Hepatocyte (in vitro differentiated cells): ENCODE measurements at regions not wholly inside any gene's neighbourhood (a gene's known extent, or its start where the extent isn't known, plus 50 kb on each side); places are given as distances from the start of the nearest gene placed in this dataset.
"Not testable (repeated sequence)": the region's sequence is repeated elsewhere in the genome, so short reads cannot be mapped to it uniquely, and the experiment has no call there.

Source experiments
- DNase-seq: peaks from one replicate; pipeline ENCODE4 v3.0.0-alpha.2; 2016; ENCODE audit warnings: low spot score
- H2AFZ ChIP-seq: fragments of 200-600 bp; sonication (generic); 2 replicates; pipeline ENCODE4 v1.6.0; 2016; ENCODE audit warnings: antibody characterized with exemption, mild to moderate bottlenecking
- H3K27ac ChIP-seq: fragments of 200-600 bp; sonication (generic); 2 replicates; pipeline ENCODE4 v1.5.1; 2016; ENCODE audit warnings: mild to moderate bottlenecking
- H3K27me3 ChIP-seq: fragments of 200-600 bp; sonication (generic); 2 replicates; pipeline ENCODE4 v1.6.1; 2016
- H3K36me3 ChIP-seq: fragments of 200-600 bp; sonication (generic); replicated peaks from 2 replicates; pipeline ENCODE4 v1.5.1; 2016; ENCODE audit warnings: low read depth; ENCODE audit not compliant: insufficient read depth
- H3K4me1 ChIP-seq: fragments of 200-600 bp; sonication (generic); 2 replicates; pipeline ENCODE4 v1.5.1; 2016; ENCODE audit warnings: mild to moderate bottlenecking, moderate library complexity; ENCODE audit not compliant: insufficient read depth
- H3K4me2 ChIP-seq: fragments of 200-600 bp; sonication (generic); 2 replicates; pipeline ENCODE4 v1.6.0; 2016
- H3K4me3 ChIP-seq: fragments of 200-600 bp; sonication (generic); 2 replicates; pipeline ENCODE4 v1.5.1; 2016; ENCODE audit warnings: mild to moderate bottlenecking
- H3K79me2 ChIP-seq: fragments of 200-600 bp; sonication (generic); 2 replicates; pipeline ENCODE4 v1.6.0; 2017; ENCODE audit warnings: mild to moderate bottlenecking
- H3K9me2 ChIP-seq: fragments of 200-600 bp; sonication (generic); replicated peaks from 2 replicates; pipeline ENCODE4 v1.6.0; 2017; ENCODE audit warnings: mild to moderate bottlenecking; ENCODE audit not compliant: insufficient read depth
- H3K9me3 ChIP-seq: fragments of 200-600 bp; sonication (generic); 2 replicates; pipeline ENCODE4 v1.5.1; 2016; ENCODE audit warnings: low read depth, mild to moderate bottlenecking
- H4K20me1 ChIP-seq: fragments of 200-600 bp; sonication (generic); 2 replicates; pipeline ENCODE4 v1.6.0; 2016; ENCODE audit warnings: mild to moderate bottlenecking; ENCODE audit not compliant: insufficient read depth, poor library complexity, severe bottlenecking
- EZH2 ChIP-seq: fragments of 200-600 bp; sonication (generic); IDR thresholded peaks from 2 replicates; pipeline ENCODE4 v1.6.1; 2016; ENCODE audit warnings: antibody characterized with exemption, mild to moderate bottlenecking, borderline replicate concordance
- EZH2phosphoT487 ChIP-seq: fragments of 200-600 bp; sonication (generic); IDR thresholded peaks from one replicate; pipeline ENCODE4 v1.6.1; 2018; ENCODE audit warnings: antibody characterized with exemption, mild to moderate bottlenecking, low read depth, moderate library complexity; ENCODE audit not compliant: unreplicated experiment, severe bottlenecking
- WGBS: methylation state at CpG from one replicate; pipeline ENCODE4 v1.1.6; 2016; ENCODE audit warnings: low lambda C conversion rate; ENCODE audit errors: missing lambda C conversion rate; 5-methylcytosine and 5-hydroxymethylcytosine counted together
- TF ChIP-seq, protein P1 (sequence below): fragments of 200-600 bp; sonication (generic); IDR thresholded peaks from 2 replicates; pipeline ENCODE4 v1.5.1; 2016; ENCODE audit warnings: antibody characterized with exemption, mild to moderate bottlenecking; ENCODE audit not compliant: poor library complexity

DNA sequence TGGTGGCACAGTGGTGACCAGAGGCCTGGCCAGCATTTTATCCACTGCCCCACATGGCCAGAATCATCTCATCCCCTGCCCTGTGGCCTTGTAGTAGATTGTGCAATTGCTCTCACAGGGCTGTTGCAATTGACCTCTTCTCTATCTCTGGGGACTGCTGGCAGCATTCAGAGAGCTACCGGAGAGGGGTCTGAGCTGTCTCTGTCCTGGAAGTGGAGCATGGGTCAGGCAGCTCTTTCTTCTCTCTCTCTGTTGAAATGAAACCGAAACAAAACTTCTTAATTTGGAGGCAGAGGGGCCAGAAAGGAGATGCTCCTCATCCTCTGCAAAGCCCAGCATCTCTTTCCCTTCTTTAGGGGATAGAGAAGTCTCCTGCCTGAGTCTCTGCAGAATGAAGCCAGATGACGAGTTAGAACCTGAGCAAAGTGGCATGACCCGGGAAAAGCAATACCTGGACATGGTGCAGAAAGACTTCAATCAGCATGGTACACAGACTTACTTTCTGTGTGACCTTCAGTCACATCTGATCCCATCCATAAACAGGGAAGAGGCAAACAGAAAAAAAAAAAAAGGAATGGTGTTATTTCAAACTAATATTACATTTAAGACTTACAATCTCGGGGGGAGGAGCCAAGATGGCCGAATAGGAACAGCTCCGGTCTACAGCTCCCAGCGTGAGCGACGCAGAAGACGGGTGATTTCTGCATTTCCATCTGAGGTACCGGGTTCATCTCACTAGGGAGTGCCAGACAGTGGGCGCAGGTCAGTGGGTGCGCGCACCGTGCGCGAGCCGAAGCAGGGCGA, 144.5 kb upstream of the BCL6 start:
- no peak overlapping the region for H3K27ac ChIP-seq
- no peaks in the 10 kb centered on the region for H3K4me1 ChIP-seq
- no peaks in the 10 kb centered on the region for H3K36me3 ChIP-seq
- H3K4me2 ChIP-seq = peak overlapping the region; percentile 26
- WGBS = 87% methylated on average over 16 of the region's 20 CpGs
- no peaks in the 10 kb centered on the region for H4K20me1 ChIP-seq
- H3K9me3 ChIP-seq = no peaks in the 10 kb centered on the region
- TF ChIP-seq EZH2 = no peak
- TF ChIP-seq EZH2phosphoT487 = no peak
- TF ChIP-seq, protein P1, sequence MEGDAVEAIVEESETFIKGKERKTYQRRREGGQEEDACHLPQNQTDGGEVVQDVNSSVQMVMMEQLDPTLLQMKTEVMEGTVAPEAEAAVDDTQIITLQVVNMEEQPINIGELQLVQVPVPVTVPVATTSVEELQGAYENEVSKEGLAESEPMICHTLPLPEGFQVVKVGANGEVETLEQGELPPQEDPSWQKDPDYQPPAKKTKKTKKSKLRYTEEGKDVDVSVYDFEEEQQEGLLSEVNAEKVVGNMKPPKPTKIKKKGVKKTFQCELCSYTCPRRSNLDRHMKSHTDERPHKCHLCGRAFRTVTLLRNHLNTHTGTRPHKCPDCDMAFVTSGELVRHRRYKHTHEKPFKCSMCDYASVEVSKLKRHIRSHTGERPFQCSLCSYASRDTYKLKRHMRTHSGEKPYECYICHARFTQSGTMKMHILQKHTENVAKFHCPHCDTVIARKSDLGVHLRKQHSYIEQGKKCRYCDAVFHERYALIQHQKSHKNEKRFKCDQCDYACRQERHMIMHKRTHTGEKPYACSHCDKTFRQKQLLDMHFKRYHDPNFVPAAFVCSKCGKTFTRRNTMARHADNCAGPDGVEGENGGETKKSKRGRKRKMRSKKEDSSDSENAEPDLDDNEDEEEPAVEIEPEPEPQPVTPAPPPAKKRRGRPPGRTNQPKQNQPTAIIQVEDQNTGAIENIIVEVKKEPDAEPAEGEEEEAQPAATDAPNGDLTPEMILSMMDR = no peak
- no peaks in the 10 kb centered on the region for H3K79me2 ChIP-seq
- H3K9me2 ChIP-seq = no peaks in the 10 kb centered on the region
- no peak overlapping the region for H2AFZ ChIP-seq
- DNase-seq = no peak
- no peaks in the 10 kb centered on the region for H3K27me3 ChIP-seq
- no peak overlapping the region for H3K4me3 ChIP-seq

DNA sequence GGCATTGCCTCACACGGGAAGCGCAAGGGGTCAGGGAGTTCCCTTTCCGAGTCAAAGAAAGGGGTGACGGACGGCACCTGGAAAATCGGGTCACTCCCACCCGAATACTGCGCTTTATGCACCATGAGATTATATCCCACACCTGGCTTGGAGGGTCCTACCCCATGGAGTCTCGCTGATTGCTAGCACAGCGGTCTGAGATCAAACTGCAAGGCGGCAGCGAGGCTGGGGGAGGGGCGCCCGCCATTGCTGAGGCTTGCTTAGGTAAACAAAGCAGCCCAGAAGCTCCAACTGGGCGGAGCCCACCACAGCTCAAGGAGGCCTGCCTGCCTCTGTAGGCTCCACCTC, 145.1 kb upstream of the BCL6 start:
- H3K36me3 ChIP-seq, H3K27ac ChIP-seq, H3K9me3 ChIP-seq, H3K4me2 ChIP-seq, H3K4me3 ChIP-seq, H4K20me1 ChIP-seq, H2AFZ ChIP-seq, H3K9me2 ChIP-seq, DNase-seq, H3K27me3 ChIP-seq, H3K79me2 ChIP-seq, H3K4me1 ChIP-seq: not testable (repeated sequence)
- WGBS = 78% methylated on average over 15 of the region's 15 CpGs

DNA sequence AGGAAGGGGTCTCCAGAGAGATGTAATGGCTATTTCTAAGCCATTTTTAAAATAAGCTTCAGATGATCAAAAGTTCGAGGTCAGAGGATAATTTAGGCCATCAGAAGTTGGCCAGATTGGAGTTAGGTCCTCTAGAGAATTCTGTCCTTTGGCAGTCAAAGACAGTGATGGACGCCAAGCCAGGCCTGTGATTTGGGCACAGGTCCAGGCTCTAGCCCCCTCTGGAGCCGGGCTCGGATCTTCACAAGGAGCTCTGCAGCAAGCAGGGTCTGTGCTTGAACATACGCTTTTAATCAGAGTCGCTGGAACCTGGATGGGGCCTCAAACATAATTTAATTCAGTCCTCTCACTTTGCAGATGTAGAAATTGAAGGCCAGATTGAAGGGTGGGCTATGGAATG, 151.4 kb upstream of the BCL6 start:
- H3K4me3 ChIP-seq = no peak overlapping the region
- H3K27me3 ChIP-seq = no peaks in the 10 kb centered on the region
- H3K79me2 ChIP-seq = no peaks in the 10 kb centered on the region
- no peak overlapping the region for H3K4me2 ChIP-seq
- H3K9me3 ChIP-seq = no peaks in the 10 kb centered on the region
- H3K36me3 ChIP-seq = no peaks in the 10 kb centered on the region
- H2AFZ ChIP-seq = no peak overlapping the region
- no peak for DNase-seq
- 82% methylated on average over 6 of the region's 6 CpGs for WGBS
- TF ChIP-seq, protein P1 = no peak
- TF ChIP-seq EZH2phosphoT487 (no peak), EZH2 (no peak)
- no peaks in the 10 kb centered on the region for H3K9me2 ChIP-seq
- no peak overlapping the region for H3K27ac ChIP-seq
- no peaks in the 10 kb centered on the region for H4K20me1 ChIP-seq
- H3K4me1 ChIP-seq = no peaks in the 10 kb centered on the region

DNA sequence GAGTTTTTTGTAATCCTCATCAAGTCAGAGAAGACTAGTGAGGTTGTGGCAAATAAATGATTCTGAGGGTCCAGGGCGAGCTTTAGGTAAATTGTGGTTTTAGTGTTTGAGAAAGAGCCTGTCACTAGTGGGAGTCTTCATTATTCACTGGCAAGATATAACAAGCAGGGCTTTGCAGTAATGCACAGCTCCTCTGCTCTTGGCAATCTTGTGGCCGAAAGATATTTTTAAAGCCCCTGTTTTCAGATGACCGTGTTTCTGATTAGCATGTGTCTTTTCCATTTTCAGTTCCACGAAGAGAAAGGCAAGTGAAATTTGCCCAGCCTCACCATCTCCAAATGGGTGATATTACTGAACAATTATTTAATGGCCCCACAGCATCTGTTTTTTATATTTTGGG, 154.0 kb upstream of the BCL6 start:
- Histone ChIP-seq H3K27ac (no peak overlapping the region), H2AFZ (no peak overlapping the region), H3K9me3 (no peaks in the 10 kb centered on the region), H3K79me2 (no peaks in the 10 kb centered on the region), H3K4me1 (no peaks in the 10 kb centered on the region), H3K9me2 (no peaks in the 10 kb centered on the region), H4K20me1 (no peaks in the 10 kb centered on the region), H3K36me3 (no peaks in the 10 kb centered on the region), H3K4me2 (no peak overlapping the region), H3K4me3 (no peak overlapping the region), H3K27me3 (no peaks in the 10 kb centered on the region)
- WGBS = 88% methylated on average over 4 of the region's 4 CpGs
- no peak for TF ChIP-seq EZH2
- TF ChIP-seq EZH2phosphoT487 = no peak
- TF ChIP-seq, protein P1 = no peak
- no peak for DNase-seq
